ENCODE measurements at regions not wholly inside any gene's neighbourhood (a gene's known extent, or its start where the extent isn't known, plus 50 kb on each side); places are given as distances from the start of the nearest gene placed in this dataset.

DNA sequence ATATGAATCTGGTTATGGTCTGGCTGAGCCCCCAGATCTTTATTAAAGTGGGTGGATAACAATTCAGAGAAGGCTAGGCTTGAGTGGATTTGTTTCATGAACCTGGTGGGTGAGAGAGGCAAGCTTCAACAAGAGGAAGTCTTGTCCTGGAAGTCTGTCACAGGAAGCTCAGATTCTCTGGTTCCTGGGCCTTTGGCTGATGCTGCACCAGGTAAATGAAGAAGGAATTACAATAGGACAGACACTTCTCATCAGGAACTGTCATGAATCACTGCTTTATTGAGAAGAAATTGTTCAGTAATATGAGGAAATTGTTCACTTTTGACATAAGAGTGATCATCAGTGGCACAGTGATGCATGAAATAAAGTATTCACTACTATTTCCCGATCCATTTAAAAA is 167.6 kb upstream of the ELL2 start:
- TF ChIP-seq, protein P1, sequence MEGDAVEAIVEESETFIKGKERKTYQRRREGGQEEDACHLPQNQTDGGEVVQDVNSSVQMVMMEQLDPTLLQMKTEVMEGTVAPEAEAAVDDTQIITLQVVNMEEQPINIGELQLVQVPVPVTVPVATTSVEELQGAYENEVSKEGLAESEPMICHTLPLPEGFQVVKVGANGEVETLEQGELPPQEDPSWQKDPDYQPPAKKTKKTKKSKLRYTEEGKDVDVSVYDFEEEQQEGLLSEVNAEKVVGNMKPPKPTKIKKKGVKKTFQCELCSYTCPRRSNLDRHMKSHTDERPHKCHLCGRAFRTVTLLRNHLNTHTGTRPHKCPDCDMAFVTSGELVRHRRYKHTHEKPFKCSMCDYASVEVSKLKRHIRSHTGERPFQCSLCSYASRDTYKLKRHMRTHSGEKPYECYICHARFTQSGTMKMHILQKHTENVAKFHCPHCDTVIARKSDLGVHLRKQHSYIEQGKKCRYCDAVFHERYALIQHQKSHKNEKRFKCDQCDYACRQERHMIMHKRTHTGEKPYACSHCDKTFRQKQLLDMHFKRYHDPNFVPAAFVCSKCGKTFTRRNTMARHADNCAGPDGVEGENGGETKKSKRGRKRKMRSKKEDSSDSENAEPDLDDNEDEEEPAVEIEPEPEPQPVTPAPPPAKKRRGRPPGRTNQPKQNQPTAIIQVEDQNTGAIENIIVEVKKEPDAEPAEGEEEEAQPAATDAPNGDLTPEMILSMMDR (IDR thresholded peaks at IDR 0.05; ENCODE audit: control insufficient read depth, insufficient read depth, low read depth, low read length, missing control alignments): no peak
- H3K4me3 ChIP-seq (ENCODE audit: control insufficient read depth, low read depth, low read length): no peak overlapping the region
- no peak for DNase-seq (ENCODE audit: low read depth)

DNA sequence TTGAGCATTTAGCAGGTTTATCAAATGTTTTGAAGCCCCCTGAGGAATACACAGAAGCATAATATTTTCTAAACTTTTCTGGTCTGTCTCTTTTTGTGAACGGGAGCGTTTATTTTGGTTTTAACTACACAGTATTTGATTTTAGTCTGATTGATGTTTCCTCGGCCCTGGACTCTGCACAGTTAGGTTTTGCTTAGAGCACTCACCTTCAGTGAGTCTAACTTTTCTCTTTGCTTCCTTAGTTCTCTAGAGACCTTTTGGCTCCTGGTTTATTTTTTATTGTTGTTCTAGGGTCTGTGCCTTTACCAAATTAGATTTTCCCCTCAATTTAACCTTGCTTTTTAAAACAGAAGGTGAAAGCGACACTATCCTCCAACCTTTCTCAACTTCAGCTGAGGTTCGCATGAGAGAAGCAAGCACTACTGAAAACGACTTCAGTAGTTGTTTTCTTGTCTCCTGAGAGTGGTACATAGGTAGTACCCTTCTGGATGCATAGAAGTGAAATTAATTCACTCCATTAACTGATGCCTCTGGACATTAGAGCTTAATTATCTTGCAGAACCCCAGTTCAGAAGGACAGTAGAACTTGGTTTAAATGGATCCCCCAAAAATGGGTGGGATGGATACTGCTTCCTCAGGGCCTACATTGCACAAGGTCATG is 166.7 kb upstream of the ELL2 start:
- no peak overlapping the region for H3K4me3 ChIP-seq (ENCODE audit: control insufficient read depth, low read depth, low read length)
- no peak for DNase-seq (ENCODE audit: low read depth)
- TF ChIP-seq, protein P1 (IDR thresholded peaks at IDR 0.05; ENCODE audit: control insufficient read depth, insufficient read depth, low read depth, low read length, missing control alignments): no peak

DNA sequence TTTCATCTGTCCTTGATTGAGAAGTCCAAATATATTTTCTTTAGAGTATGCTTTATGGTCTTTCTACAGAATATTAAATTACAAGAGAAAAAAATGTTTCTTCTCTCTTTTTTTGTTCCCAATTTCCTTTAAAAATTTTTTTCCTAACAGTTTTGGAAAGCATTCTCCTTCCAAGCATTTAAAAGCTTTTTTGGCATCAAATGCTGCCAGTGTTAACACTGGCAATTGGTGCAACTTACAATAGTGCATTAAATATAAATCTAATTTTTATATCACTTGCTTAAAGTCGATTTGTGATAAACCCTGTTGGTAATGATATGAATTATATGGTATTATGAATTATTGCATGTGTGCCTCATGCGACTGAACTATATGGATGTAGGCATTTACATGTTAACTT is 165.9 kb upstream of the ELL2 start:
- H3K4me3 ChIP-seq (ENCODE audit: control insufficient read depth, low read depth, low read length): no peak overlapping the region
- DNase-seq (ENCODE audit: low read depth): no peak
- TF ChIP-seq, protein P1 (IDR thresholded peaks at IDR 0.05; ENCODE audit: control insufficient read depth, insufficient read depth, low read depth, low read length, missing control alignments): no peak

DNA sequence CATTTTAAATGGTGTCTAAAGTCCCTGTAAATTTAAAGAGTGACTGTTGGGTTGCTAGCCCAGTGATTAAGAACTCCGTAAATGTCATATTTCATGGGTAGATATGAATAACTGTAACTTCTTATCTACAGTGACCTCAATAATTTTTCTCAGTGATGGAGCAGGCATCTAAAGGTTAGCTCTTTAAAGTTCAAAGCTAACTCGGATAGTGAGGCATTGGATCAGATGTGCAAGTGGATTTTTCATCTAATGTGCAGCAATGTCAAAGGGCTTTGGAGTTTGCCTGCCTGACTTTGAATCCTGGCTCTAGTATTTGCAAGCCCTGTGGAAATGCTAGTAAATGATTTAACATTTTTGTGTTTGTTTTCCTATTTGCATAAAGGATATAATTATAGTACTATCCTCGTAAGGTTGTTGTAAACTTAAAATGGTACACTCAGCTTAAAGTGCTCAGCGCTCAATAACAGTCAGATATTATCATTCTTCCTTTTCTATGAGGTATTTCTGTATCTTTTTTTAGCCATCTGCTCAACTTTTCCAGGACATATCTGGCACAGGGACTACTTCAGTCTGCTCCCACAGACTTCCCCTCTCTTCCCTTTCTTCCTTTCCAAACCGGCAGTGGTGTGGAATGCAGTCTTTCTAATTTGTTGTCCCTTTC is 163.7 kb upstream of the ELL2 start:
- TF ChIP-seq, protein P1 (IDR thresholded peaks at IDR 0.05; ENCODE audit: control insufficient read depth, insufficient read depth, low read depth, low read length, missing control alignments): no peak
- no peak for DNase-seq (ENCODE audit: low read depth)
- no peak overlapping the region for H3K4me3 ChIP-seq (ENCODE audit: control insufficient read depth, low read depth, low read length)

DNA sequence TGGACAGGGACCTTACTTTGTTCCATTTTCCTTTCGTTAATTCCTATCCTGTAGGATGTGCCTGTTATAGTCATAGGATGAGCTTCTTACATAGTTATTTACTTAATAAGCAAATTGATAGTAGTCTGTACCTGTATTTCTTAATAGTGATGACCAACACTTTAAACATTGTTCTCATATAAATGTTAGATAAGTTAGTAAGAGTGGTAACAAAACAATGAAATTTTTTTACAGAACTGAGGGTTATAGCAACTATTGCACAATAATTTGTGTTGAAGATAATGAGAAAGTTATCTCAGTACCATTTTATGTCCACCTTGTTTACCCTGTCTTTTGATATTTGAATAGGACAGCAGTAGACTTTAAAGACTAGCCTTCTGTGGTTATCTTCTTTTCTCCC is 162.9 kb upstream of the ELL2 start:
- DNase-seq (ENCODE audit: low read depth): no peak
- TF ChIP-seq, protein P1 (IDR thresholded peaks at IDR 0.05; ENCODE audit: control insufficient read depth, insufficient read depth, low read depth, low read length, missing control alignments): no peak
- no peak overlapping the region for H3K4me3 ChIP-seq (ENCODE audit: control insufficient read depth, low read depth, low read length)

DNA sequence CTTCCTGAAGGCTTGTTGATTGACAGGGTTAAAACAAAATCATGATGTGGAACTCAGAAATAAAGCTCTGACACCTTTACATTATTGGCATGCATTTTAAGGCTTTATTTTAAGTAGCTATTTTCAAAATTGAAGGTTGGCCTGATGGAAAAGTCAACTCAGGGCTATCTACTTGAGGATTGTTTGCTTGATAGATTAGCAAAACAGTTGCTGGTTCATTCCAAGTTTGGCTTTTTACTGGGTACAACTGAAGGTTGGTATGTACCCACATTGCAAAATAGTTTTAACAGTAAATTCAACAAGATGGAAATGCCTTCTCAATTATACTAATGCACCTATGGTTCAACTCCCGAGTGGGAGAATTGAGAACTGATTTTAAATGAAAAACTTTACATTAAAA is 161.8 kb upstream of the ELL2 start:
- H3K4me3 ChIP-seq (ENCODE audit: control insufficient read depth, low read depth, low read length): no peak overlapping the region
- DNase-seq (ENCODE audit: low read depth): no peak
- TF ChIP-seq, protein P1 (IDR thresholded peaks at IDR 0.05; ENCODE audit: control insufficient read depth, insufficient read depth, low read depth, low read length, missing control alignments): no peak

All from AG09309 (cell line).